ENCODE measurements at regions not wholly inside any gene's neighbourhood (a gene's known extent, or its start where the extent isn't known, plus 50 kb on each side); places are given as distances from the start of the nearest gene placed in this dataset.

DNA sequence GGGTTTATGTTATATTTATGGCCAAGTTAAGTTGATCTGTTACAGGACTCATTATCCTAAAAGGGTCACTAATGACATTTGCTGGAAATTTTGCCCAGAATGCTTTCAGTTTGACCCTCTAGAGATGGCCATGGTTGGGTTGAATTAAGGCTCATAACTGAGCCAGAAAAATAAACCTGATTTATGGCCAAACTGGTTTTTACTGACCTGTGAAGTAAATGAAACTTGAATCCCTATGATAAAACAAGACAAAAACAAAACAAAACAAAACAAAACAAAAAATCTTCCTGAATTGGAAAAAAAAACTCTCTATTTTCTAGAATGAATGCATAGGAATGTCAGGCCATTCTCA is 72.5 kb upstream of the CLDN14 start:
- ChIA-PET CTCF (interaction anchor here (1.3 kb wide), 1 partner anchor 78 kb away, joined by 4 read pairs; no protein-coding TSS in a partner anchor), POLR2A (no interaction called here)
- H3K4me3 ChIP-seq (ENCODE audit: low read depth, low read length): no peak overlapping the region
- no peak for DNase-seq (ENCODE audit: low read depth, low spot score)
- TF ChIP-seq, protein P1, sequence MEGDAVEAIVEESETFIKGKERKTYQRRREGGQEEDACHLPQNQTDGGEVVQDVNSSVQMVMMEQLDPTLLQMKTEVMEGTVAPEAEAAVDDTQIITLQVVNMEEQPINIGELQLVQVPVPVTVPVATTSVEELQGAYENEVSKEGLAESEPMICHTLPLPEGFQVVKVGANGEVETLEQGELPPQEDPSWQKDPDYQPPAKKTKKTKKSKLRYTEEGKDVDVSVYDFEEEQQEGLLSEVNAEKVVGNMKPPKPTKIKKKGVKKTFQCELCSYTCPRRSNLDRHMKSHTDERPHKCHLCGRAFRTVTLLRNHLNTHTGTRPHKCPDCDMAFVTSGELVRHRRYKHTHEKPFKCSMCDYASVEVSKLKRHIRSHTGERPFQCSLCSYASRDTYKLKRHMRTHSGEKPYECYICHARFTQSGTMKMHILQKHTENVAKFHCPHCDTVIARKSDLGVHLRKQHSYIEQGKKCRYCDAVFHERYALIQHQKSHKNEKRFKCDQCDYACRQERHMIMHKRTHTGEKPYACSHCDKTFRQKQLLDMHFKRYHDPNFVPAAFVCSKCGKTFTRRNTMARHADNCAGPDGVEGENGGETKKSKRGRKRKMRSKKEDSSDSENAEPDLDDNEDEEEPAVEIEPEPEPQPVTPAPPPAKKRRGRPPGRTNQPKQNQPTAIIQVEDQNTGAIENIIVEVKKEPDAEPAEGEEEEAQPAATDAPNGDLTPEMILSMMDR (IDR thresholded peaks at IDR 0.05; ENCODE audit: insufficient read depth, low read length, missing control alignments): no peak

GRCh38 chr21:36553406-36553805 is 73.5 kb upstream of the CLDN14 start:
- ChIA-PET POLR2A (no interaction called here), CTCF (no interaction called here)
- H3K4me3 ChIP-seq (ENCODE audit: low read depth, low read length): no peak overlapping the region
- no peak for DNase-seq (ENCODE audit: low read depth, low spot score)
- TF ChIP-seq, protein P1 (IDR thresholded peaks at IDR 0.05; ENCODE audit: insufficient read depth, low read length, missing control alignments): no peak

DNA sequence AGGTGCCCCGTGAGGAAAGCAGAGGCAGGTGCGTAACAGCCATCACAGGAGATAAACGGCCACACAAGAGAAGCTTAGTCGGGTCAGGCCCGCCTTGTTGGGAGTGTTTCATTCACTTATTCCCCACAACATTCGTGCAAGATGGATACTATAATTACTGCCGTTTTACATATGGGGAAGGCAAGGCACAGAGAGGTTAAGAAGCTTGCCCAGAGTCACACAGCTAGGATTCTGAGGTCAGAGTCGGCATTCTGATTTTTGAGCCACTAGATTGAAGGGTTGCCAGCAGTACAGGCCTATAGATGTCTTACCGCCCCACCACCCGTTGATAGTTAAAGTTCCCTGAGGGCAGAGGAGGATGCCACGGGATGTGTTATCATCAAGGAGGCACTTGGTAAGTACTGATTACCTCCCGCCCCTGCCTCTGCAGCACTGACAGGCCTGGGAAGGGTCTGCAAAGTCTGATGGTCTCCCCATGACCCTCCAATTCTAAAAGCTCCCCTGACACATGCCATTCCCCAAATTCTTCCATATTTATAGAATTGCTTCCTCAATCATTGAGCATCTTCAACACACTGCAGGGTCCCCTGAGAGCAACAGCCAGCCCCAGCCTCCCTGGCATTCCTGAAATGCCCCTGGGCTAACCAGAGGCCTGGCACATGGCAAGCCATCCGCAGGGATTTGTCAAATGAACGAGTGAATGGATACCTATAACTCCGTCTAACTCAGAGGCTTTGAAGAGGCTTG is 74.7 kb upstream of the CLDN14 start:
- H3K4me3 ChIP-seq (ENCODE audit: low read depth, low read length): no peak overlapping the region
- CTCF ChIA-PET: no interaction called here
- TF ChIP-seq, protein P1 (IDR thresholded peaks at IDR 0.05; ENCODE audit: insufficient read depth, low read length, missing control alignments): no peak
- POLR2A ChIA-PET: no interaction called here
- DNase-seq (ENCODE audit: low read depth, low spot score): no peak

- H3K4me3 ChIP-seq (ENCODE audit: low read depth, low read length): no peak overlapping the region
- CTCF ChIA-PET: no interaction called here
- POLR2A ChIA-PET: no interaction called here
- TF ChIP-seq, protein P1 (IDR thresholded peaks at IDR 0.05; ENCODE audit: insufficient read depth, low read length, missing control alignments): no peak
- DNase-seq (ENCODE audit: low read depth, low spot score): no peak
These were observed 75.4 kb upstream of the CLDN14 start for GRCh38 chr21:36555199-36555800.

GRCh38 chr21:36557316-36557715 is 77.4 kb upstream of the CLDN14 start:
- ChIA-PET CTCF (no interaction called here), POLR2A (no interaction called here)
- DNase-seq (ENCODE audit: low read depth, low spot score): no peak
- TF ChIP-seq, protein P1 (IDR thresholded peaks at IDR 0.05; ENCODE audit: insufficient read depth, low read length, missing control alignments): no peak
- no peak overlapping the region for H3K4me3 ChIP-seq (ENCODE audit: low read depth, low read length)

GRCh38 chr21:36560933-36561575 is 81.1 kb upstream of the CLDN14 start:
- CTCF ChIA-PET: no interaction called here
- POLR2A ChIA-PET: no interaction called here
- H3K4me3 ChIP-seq (ENCODE audit: low read depth, low read length): no peak overlapping the region
- TF ChIP-seq, protein P1 (IDR thresholded peaks at IDR 0.05; ENCODE audit: insufficient read depth, low read length, missing control alignments): no peak
- DNase-seq (ENCODE audit: low read depth, low spot score): no peak

All from AG04449 (cell line).